Body of pancreas (tissue), 4 donors: ENCODE measurements at regions not wholly inside any gene's neighbourhood (a gene's known extent, or its start where the extent isn't known, plus 50 kb on each side); places are given as distances from the start of the nearest gene placed in this dataset.

ENCODE experiments used
- ATAC-seq: fragments of 150-250 bp; one replicate; pipeline ENCODE4 v1.9.1; 2016
- DNase-seq, 4 donors: peaks; one replicate each; pipeline ENCODE4 v3.0.0-alpha.2; 2019
- H3K27ac ChIP-seq, 4 donors: fragments of 200-600 bp; sonication (generic); 1 replicate in 3 of 4; 2 replicates in 1 of 4; pipeline versions ENCODE4 v1.5.1 to v1.6.1; 2016 to 2019; ENCODE audit warnings: mild to moderate bottlenecking in 1 of 4, mixed read lengths in 1 of 4, moderate library complexity in 1 of 4
- H3K27me3 ChIP-seq, 2 donors: fragments of 200-600 bp; sonication (generic); one replicate each; pipeline ENCODE4 v1.6.0; 2016; ENCODE audit warnings: mild to moderate bottlenecking in 1 of 2
- H3K36me3 ChIP-seq, 2 donors: fragments of 200-600 bp; sonication (generic); replicated peaks in 1 of 2; 2 replicates each; pipeline ENCODE4 v1.5.1; 2016; ENCODE audit warnings: low read depth in 2 of 2; ENCODE audit not compliant: insufficient read depth in 1 of 2
- H3K4me1 ChIP-seq: fragments of 200-600 bp; sonication (generic); one replicate; pipeline ENCODE4 v1.6.0; 2016
- H3K4me3 ChIP-seq, 2 donors: fragments of 200-600 bp; sonication (generic); 1 replicate in 1 of 2; 2 replicates in 1 of 2; pipeline ENCODE4 v1.5.1; 2016 to 2019
- H3K9me3 ChIP-seq, 3 donors: fragments of 200-600 bp; sonication (generic); 1 replicate in 2 of 3; 2 replicates in 1 of 3; pipeline ENCODE4 v1.5.1; 2016
- CTCF ChIP-seq, 7 experiments: fragments of 450-650 bp in 4 of 7; fragments of 200-600 bp in 3 of 7; sonication (generic) in 3 of 7; IDR thresholded peaks; one replicate each; pipeline ENCODE4 v1.5.1; 2016 to 2019; ENCODE audit warnings: antibody characterized with exemption in 7 of 7
- POLR2A ChIP-seq, 3 donors: fragments of 450-650 bp; IDR thresholded peaks; one replicate each; pipeline ENCODE4 v1.6.1; 2016; ENCODE audit warnings: antibody characterized with exemption in 3 of 3, mild to moderate bottlenecking in 2 of 3
- WGBS, 2 donors: methylation state at CpG; one replicate each; pipeline ENCODE4 v1.1.5; 2017; 5-methylcytosine and 5-hydroxymethylcytosine counted together
- intact Hi-C: fragments of 100-400 bp; cut with DNase I; formaldehyde crosslinking; loops from one replicate; pipeline ENCODE4 v1.15.1; 2023

- intact Hi-C loops, result no loop called here
- Histone ChIP-seq H3K9me3 (no peaks in the 10 kb centered on the region), H3K27me3 (no peaks in the 10 kb centered on the region), H3K4me3 (no peak overlapping the region), H3K4me1 (no peaks in the 10 kb centered on the region), H3K27ac (no peak overlapping the region), H3K36me3 (no peaks in the 10 kb centered on the region)
- no peak for DNase-seq
- 59 to 61% methylated on average over 3 of the region's 3 CpGs for WGBS, 2 donors
- no peak for ATAC-seq
- TF ChIP-seq CTCF (IDR thresholded peaks at IDR 0.05), result no peak
- no peak for TF ChIP-seq POLR2A (IDR thresholded peaks at IDR 0.05)
Measured at GRCh38 chr1:186540521-186540920, 79.6 kb upstream of the PDC start.

GRCh38 chr1:186536273-186536890, 75.5 kb upstream of the PDC start:
- Histone ChIP-seq H3K4me3 (no peak overlapping the region), H3K9me3 (no peaks in the 10 kb centered on the region), H3K36me3 (no peaks in the 10 kb centered on the region), H3K27ac (no peak overlapping the region), H3K4me1 (no peaks in the 10 kb centered on the region), H3K27me3 (no peaks in the 10 kb centered on the region)
- intact Hi-C loops, result no loop called here
- WGBS, 2 donors, result 79 to 86% methylated on average over 3 of the region's 3 CpGs
- DNase-seq, result no peak
- no peak for TF ChIP-seq CTCF (IDR thresholded peaks at IDR 0.05)
- no peak for TF ChIP-seq POLR2A (IDR thresholded peaks at IDR 0.05)
- ATAC-seq, result no peak

GRCh38 chr1:186535388-186536133, 74.6 kb upstream of the PDC start:
- no peak for ATAC-seq
- no peaks in the 10 kb centered on the region for H3K36me3 ChIP-seq
- no peak overlapping the region for H3K27ac ChIP-seq
- no peaks in the 10 kb centered on the region for H3K9me3 ChIP-seq
- 61 to 76% methylated on average over 5 of the region's 5 CpGs for WGBS, 2 donors
- DNase-seq, result no peak
- intact Hi-C loops, result no loop called here
- no peak overlapping the region for H3K4me3 ChIP-seq
- no peak for TF ChIP-seq CTCF (IDR thresholded peaks at IDR 0.05)
- no peak for TF ChIP-seq POLR2A (IDR thresholded peaks at IDR 0.05)
- no peaks in the 10 kb centered on the region for H3K4me1 ChIP-seq
- H3K27me3 ChIP-seq, result no peaks in the 10 kb centered on the region

GRCh38 chr1:186534401-186534800, 73.5 kb upstream of the PDC start:
- no peak for DNase-seq

More at GRCh38 chr1:186534401-186534800, 73.5 kb upstream of the PDC start:
- intact Hi-C loops, result no loop called here
- no peaks in the 10 kb centered on the region for H3K27me3 ChIP-seq
- H3K9me3 ChIP-seq, result no peaks in the 10 kb centered on the region
- TF ChIP-seq POLR2A (IDR thresholded peaks at IDR 0.05) (no peak), CTCF (IDR thresholded peaks at IDR 0.05) (no peak)
- H3K4me3 ChIP-seq, result no peak overlapping the region
- no peaks in the 10 kb centered on the region for H3K4me1 ChIP-seq
- no peaks in the 10 kb centered on the region for H3K36me3 ChIP-seq
- 55 to 67% methylated on average over 4 of the region's 4 CpGs for whole genome bisulfite sequencing, 2 donors
- H3K27ac ChIP-seq, result no peak overlapping the region
- no peak for ATAC-seq
